ENCODE measurements at regions not wholly inside any gene's neighbourhood (a gene's known extent, or its start where the extent isn't known, plus 50 kb on each side); places are given as distances from the start of the nearest gene placed in this dataset.

GRCh38 chr7:24502135-24502488, 71.1 kb upstream of the PALS2 start:
- no peak overlapping the region for H3K27ac ChIP-seq
- no peak overlapping the region for H3K4me3 ChIP-seq (ENCODE audit: low read depth, low read length)
- no peaks in the 10 kb centered on the region for H3K9me3 ChIP-seq (ENCODE audit: severe bottlenecking)
- no peak for DNase-seq
- no peaks in the 10 kb centered on the region for H3K36me3 ChIP-seq
- TF ChIP-seq CTCF (IDR thresholded peaks at IDR 0.05; ENCODE audit: low read depth, low read length) = no peak
- H3K27me3 ChIP-seq (ENCODE audit: insufficient read depth, low read depth, severe bottlenecking) = no peaks in the 10 kb centered on the region

DNA sequence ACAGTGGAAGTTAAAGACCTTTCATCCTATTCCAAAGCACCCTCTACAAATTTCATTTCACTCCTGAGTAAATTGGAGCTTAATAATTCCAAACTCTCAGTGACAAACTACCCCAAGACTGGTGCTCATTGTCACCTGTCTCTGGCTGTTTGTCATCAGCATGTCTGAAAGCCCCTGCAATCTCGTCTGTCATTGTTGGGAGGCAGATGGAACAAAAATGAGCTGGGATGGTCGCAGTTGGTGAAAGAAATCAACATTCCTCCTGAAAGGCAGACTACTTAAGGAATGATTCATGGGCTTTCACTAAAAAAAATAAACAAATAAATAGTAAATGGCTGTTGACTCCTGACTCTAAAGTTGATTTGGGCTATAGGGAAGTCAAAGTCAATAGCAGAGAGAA, 69.7 kb upstream of the PALS2 start:
- H3K27me3 ChIP-seq (ENCODE audit: insufficient read depth, low read depth, severe bottlenecking) = no peaks in the 10 kb centered on the region
- no peaks in the 10 kb centered on the region for H3K36me3 ChIP-seq
- no peak overlapping the region for H3K27ac ChIP-seq
- no peaks in the 10 kb centered on the region for H3K9me3 ChIP-seq (ENCODE audit: severe bottlenecking)
- no peak for TF ChIP-seq CTCF (IDR thresholded peaks at IDR 0.05; ENCODE audit: low read depth, low read length)
- H3K4me3 ChIP-seq (ENCODE audit: low read depth, low read length) = no peak overlapping the region
- no peak for DNase-seq

DNA sequence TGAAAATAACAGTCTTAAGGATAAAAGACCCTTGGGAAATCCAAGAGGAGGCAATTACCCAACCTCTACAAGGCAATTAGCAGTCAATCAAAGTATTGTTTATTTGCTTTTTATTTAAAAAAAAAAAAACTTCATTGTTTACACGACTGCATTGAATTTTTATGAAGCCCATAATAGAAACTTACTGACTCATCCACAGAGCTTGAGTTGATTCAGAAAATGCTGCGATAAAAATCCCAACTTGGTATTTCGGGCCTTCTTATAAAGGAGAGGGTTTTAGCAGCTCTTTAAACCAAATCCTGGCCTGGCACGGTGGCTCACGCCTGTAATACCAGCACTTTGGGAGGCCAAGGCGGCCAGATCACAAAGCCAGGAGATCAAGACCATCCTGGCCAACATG, 69.2 kb upstream of the PALS2 start:
- TF ChIP-seq CTCF (IDR thresholded peaks at IDR 0.05; ENCODE audit: low read depth, low read length) = no peak
- Histone ChIP-seq H3K4me3 (ENCODE audit: low read depth, low read length) (no peak overlapping the region), H3K36me3 (no peaks in the 10 kb centered on the region), H3K27me3 (ENCODE audit: insufficient read depth, low read depth, severe bottlenecking) (no peaks in the 10 kb centered on the region), H3K27ac (no peak overlapping the region), H3K9me3 (ENCODE audit: severe bottlenecking) (no peaks in the 10 kb centered on the region)
- no peak for DNase-seq

DNA sequence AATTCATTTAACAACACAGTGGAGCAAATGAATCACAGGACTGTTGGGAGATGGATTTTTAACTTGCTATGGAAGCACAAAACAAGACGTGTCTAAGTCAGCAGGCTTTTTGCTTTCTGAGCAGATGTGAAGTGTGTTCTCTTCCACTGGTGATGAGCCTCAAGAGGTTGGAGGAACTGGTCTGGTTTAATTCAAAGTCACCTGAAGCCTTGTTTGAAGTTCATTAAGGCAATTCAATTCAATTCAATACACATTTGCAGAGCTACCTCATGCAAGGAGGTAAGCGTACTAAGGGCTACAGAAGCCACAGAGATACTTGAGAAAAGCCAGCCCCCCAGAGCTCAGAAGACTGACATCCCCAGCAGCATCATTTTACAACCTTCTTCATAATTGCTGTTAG, 68.4 kb upstream of the PALS2 start:
- H3K27me3 ChIP-seq (ENCODE audit: insufficient read depth, low read depth, severe bottlenecking) = no peaks in the 10 kb centered on the region
- no peak for TF ChIP-seq CTCF (IDR thresholded peaks at IDR 0.05; ENCODE audit: low read depth, low read length)
- no peak overlapping the region for H3K4me3 ChIP-seq (ENCODE audit: low read depth, low read length)
- H3K9me3 ChIP-seq (ENCODE audit: severe bottlenecking) = no peaks in the 10 kb centered on the region
- DNase-seq = no peak
- no peaks in the 10 kb centered on the region for H3K36me3 ChIP-seq
- no peak overlapping the region for H3K27ac ChIP-seq

DNA sequence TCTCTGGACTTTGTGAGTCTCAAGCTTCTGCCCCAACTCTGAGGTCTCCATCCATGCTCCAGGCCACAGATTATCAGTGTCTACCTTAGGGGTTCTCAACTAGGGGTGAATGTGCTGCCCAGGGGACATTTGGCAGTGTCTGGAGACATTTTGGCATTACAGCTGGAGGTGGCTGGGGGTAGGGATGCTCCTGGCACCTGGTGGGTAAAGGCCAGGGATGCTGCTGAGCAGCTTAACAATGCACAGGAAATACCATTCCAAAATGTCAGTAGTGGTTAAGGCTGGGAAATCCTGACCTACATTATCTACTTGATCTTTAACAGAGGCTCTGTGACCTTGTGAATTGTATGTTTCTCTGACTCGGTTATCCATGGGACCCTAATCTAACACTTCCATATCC, 67.3 kb upstream of the PALS2 start:
- Histone ChIP-seq H3K9me3 (ENCODE audit: severe bottlenecking) (no peaks in the 10 kb centered on the region), H3K4me3 (ENCODE audit: low read depth, low read length) (no peak overlapping the region), H3K36me3 (no peaks in the 10 kb centered on the region), H3K27me3 (ENCODE audit: insufficient read depth, low read depth, severe bottlenecking) (no peaks in the 10 kb centered on the region), H3K27ac (no peak overlapping the region)
- no peak for TF ChIP-seq CTCF (IDR thresholded peaks at IDR 0.05; ENCODE audit: low read depth, low read length)
- no peak for DNase-seq

- H3K4me3 ChIP-seq (ENCODE audit: low read depth, low read length) = no peak overlapping the region
- H3K27me3 ChIP-seq (ENCODE audit: insufficient read depth, low read depth, severe bottlenecking) = no peaks in the 10 kb centered on the region
- H3K27ac ChIP-seq = no peak overlapping the region
- H3K36me3 ChIP-seq = no peaks in the 10 kb centered on the region
- TF ChIP-seq CTCF (IDR thresholded peaks at IDR 0.05; ENCODE audit: low read depth, low read length) = no peak
- no peak for DNase-seq
- H3K9me3 ChIP-seq (ENCODE audit: severe bottlenecking) = no peaks in the 10 kb centered on the region
Measured at GRCh38 chr7:24508316-24508715, 64.9 kb upstream of the PALS2 start.
